Mesendoderm (in vitro differentiated cells): ENCODE measurements at regions not wholly inside any gene's neighbourhood (a gene's known extent, or its start where the extent isn't known, plus 50 kb on each side); places are given as distances from the start of the nearest gene placed in this dataset.
"Not testable (repeated sequence)": the region's sequence is repeated elsewhere in the genome, so short reads cannot be mapped to it uniquely, and the experiment has no call there.

Source experiments
- DNase-seq: peaks from one replicate; pipeline ENCODE4 v3.0.0; 2013
- H2AK5ac ChIP-seq: 2 replicates; pipeline ENCODE4 v1.6.1; 2013; ENCODE audit warnings: low read length, inconsistent platforms
- H2BK120ac ChIP-seq: 2 replicates; pipeline ENCODE4 v1.6.1; 2013; ENCODE audit warnings: low read depth, mild to moderate bottlenecking, low read length, moderate library complexity, mixed read lengths
- H2BK15ac ChIP-seq: replicated peaks from 2 replicates; pipeline ENCODE4 v1.6.1; 2013; ENCODE audit warnings: low read depth, mild to moderate bottlenecking, moderate library complexity
- H2BK5ac ChIP-seq: 2 replicates; pipeline ENCODE4 v1.6.1; 2013; ENCODE audit warnings: low read length, inconsistent platforms
- H3K18ac ChIP-seq: 2 replicates; pipeline ENCODE4 v1.6.1; 2013; ENCODE audit warnings: mild to moderate bottlenecking, low read length, mixed read lengths
- H3K23ac ChIP-seq: one replicate; pipeline ENCODE4 v1.6.1; 2013; ENCODE audit warnings: low read length
- H3K27ac ChIP-seq: 2 replicates; pipeline ENCODE4 v1.5.1; 2013; ENCODE audit warnings: low read depth, mild to moderate bottlenecking, inconsistent platforms, low read length, moderate library complexity
- H3K27me3 ChIP-seq: 2 replicates; pipeline ENCODE4 v1.6.1; 2013; ENCODE audit warnings: low read length, control low read depth, mild to moderate bottlenecking, inconsistent platforms; ENCODE audit not compliant: insufficient read depth, poor library complexity
- H3K36me3 ChIP-seq: 2 replicates; pipeline ENCODE4 v1.6.1; 2013; ENCODE audit warnings: low read length, inconsistent platforms; ENCODE audit not compliant: control insufficient read depth, insufficient read depth
- H3K4ac ChIP-seq: one replicate; pipeline ENCODE4 v1.6.1; 2013; ENCODE audit warnings: low read depth, mild to moderate bottlenecking, low read length, moderate library complexity
- H3K4me1 ChIP-seq: 2 replicates; pipeline ENCODE4 v1.6.1; 2013; ENCODE audit warnings: low read depth, low read length, inconsistent platforms; ENCODE audit not compliant: control insufficient read depth
- H3K4me2 ChIP-seq: 2 replicates; pipeline ENCODE4 v1.6.1; 2013; ENCODE audit warnings: low read length
- H3K4me3 ChIP-seq: 2 replicates; pipeline ENCODE4 v1.5.1; 2013; ENCODE audit warnings: mild to moderate bottlenecking, low read length
- H3K56ac ChIP-seq: one replicate; pipeline ENCODE4 v1.6.1; 2013; ENCODE audit warnings: low read length
- H3K79me1 ChIP-seq: 2 replicates; pipeline ENCODE4 v1.6.1; 2013; ENCODE audit warnings: low read length, inconsistent platforms
- H3K79me2 ChIP-seq: 2 replicates; pipeline ENCODE4 v1.6.1; 2013; ENCODE audit warnings: mild to moderate bottlenecking, low read length; ENCODE audit not compliant: control insufficient read depth, insufficient read depth
- H3K9ac ChIP-seq: 2 replicates; pipeline ENCODE4 v1.6.1; 2013; ENCODE audit warnings: low read length, inconsistent platforms
- H4K5ac ChIP-seq: one replicate; pipeline ENCODE4 v1.6.1; 2013; ENCODE audit warnings: low read length
- H4K8ac ChIP-seq: one replicate; pipeline ENCODE4 v1.6.1; 2013; ENCODE audit warnings: low read depth, mild to moderate bottlenecking, control low read depth, low read length, moderate library complexity
- WGBS: extraction: QIAGEN DNeasy Blood & Tissue Kit; methylation state at CpG from one replicate; pipeline ENCODE4 v1.1.7; 2013; ENCODE audit warnings: low lambda C conversion rate, missing lambda C conversion rate; ENCODE audit not compliant: insufficient coverage; ENCODE audit errors: extremely low coverage; 5-methylcytosine and 5-hydroxymethylcytosine counted together

DNA sequence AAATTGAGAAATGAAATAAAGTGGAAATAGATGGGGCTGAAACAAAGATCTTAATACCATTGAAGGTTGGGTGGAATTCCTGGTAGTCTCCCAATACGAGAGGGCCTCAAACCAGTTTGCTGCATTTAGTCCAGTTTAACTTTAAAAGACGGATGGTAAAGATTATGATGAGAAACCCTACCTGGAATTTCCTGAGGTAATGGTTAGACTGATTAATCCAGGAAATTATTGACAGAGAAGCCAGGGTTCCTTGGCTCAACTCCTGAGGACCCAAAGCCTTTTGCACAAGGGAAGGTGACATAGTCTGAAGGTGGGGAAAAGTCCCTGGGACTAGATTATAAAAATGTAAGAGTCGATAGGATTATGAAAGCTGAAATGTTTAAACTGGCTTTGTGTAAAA is 133.2 kb upstream of the SLITRK5 start:
- no peak overlapping the region for H2BK15ac ChIP-seq
- H4K5ac ChIP-seq, result no peak overlapping the region
- H3K79me1 ChIP-seq, result no peaks in the 10 kb centered on the region
- H2BK5ac ChIP-seq, result no peak overlapping the region
- H2BK120ac ChIP-seq, result no peak overlapping the region
- no CpG with 5 or more reads among the region's 3 CpGs for WGBS
- H3K36me3 ChIP-seq, result no peaks in the 10 kb centered on the region
- no peaks in the 10 kb centered on the region for H3K27me3 ChIP-seq
- H3K4me1 ChIP-seq, result no peaks in the 10 kb centered on the region
- H3K56ac ChIP-seq, result no peak overlapping the region
- no peak for DNase-seq
- no peaks in the 10 kb centered on the region for H3K79me2 ChIP-seq
- H3K23ac ChIP-seq, result no peak overlapping the region
- H2AK5ac ChIP-seq, result no peak overlapping the region
- H3K27ac ChIP-seq, result no peak overlapping the region
- H3K4me2 ChIP-seq, result no peak overlapping the region
- no peak overlapping the region for H3K4ac ChIP-seq
- no peak overlapping the region for H4K8ac ChIP-seq
- H3K4me3 ChIP-seq, result no peak overlapping the region
- no peak overlapping the region for H3K9ac ChIP-seq
- no peak overlapping the region for H3K18ac ChIP-seq

- no peaks in the 10 kb centered on the region for H3K27me3 ChIP-seq
- no peak for DNase-seq
- no peak overlapping the region for H3K27ac ChIP-seq
- H3K18ac ChIP-seq, result no peak overlapping the region
- H2BK5ac ChIP-seq, result no peak overlapping the region
- H2BK15ac ChIP-seq, result no peak overlapping the region
- H3K79me2 ChIP-seq, result no peaks in the 10 kb centered on the region
- H4K8ac ChIP-seq, result no peak overlapping the region
- no peak overlapping the region for H2BK120ac ChIP-seq
- H3K4ac ChIP-seq, result no peak overlapping the region
- no peak overlapping the region for H3K4me3 ChIP-seq
- H3K56ac ChIP-seq, result no peak overlapping the region
- H3K9ac ChIP-seq, result no peak overlapping the region
- H4K5ac ChIP-seq, result no peak overlapping the region
- no peaks in the 10 kb centered on the region for H3K4me1 ChIP-seq
- no peak overlapping the region for H3K4me2 ChIP-seq
- H3K79me1 ChIP-seq, result no peaks in the 10 kb centered on the region
- no peak overlapping the region for H3K23ac ChIP-seq
- H2AK5ac ChIP-seq, result no peak overlapping the region
- no peaks in the 10 kb centered on the region for H3K36me3 ChIP-seq
These were observed 132.7 kb upstream of the SLITRK5 start for GRCh38 chr13:87538366-87539052.

GRCh38 chr13:87553142-87553541 is 118.0 kb upstream of the SLITRK5 start:
- no peaks in the 10 kb centered on the region for H3K36me3 ChIP-seq
- H3K23ac ChIP-seq, result no peak overlapping the region
- H2BK5ac ChIP-seq, result no peak overlapping the region
- H3K27me3 ChIP-seq, result no peaks in the 10 kb centered on the region
- H3K27ac ChIP-seq, result no peak overlapping the region
- no peak overlapping the region for H2BK120ac ChIP-seq
- H3K79me1 ChIP-seq, result no peaks in the 10 kb centered on the region
- no peak overlapping the region for H3K4me2 ChIP-seq
- no peak overlapping the region for H2BK15ac ChIP-seq
- no peaks in the 10 kb centered on the region for H3K4me1 ChIP-seq
- H4K5ac ChIP-seq, result no peak overlapping the region
- no peaks in the 10 kb centered on the region for H3K79me2 ChIP-seq
- no peak overlapping the region for H3K4me3 ChIP-seq
- DNase-seq, result no peak
- H3K9ac ChIP-seq, result no peak overlapping the region
- no peak overlapping the region for H4K8ac ChIP-seq
- no peak overlapping the region for H3K56ac ChIP-seq
- no peak overlapping the region for H2AK5ac ChIP-seq
- no CpG with 5 or more reads among the region's 3 CpGs for WGBS
- H3K18ac ChIP-seq, result no peak overlapping the region
- H3K4ac ChIP-seq, result no peak overlapping the region

- no peak for DNase-seq
- Histone ChIP-seq H3K56ac (no peak overlapping the region), H3K4me2 (no peak overlapping the region), H2BK5ac (no peak overlapping the region), H4K8ac (no peak overlapping the region), H3K36me3 (no peaks in the 10 kb centered on the region), H3K4me3 (no peak overlapping the region), H2BK15ac (no peak overlapping the region), H4K5ac (no peak overlapping the region), H3K18ac (no peak overlapping the region), H3K79me1 (no peaks in the 10 kb centered on the region), H3K79me2 (no peaks in the 10 kb centered on the region), H3K4me1 (no peaks in the 10 kb centered on the region), H3K27ac (no peak overlapping the region), H3K4ac (no peak overlapping the region), H3K27me3 (no peaks in the 10 kb centered on the region), H2BK120ac (no peak overlapping the region), H3K23ac (no peak overlapping the region), H3K9ac (no peak overlapping the region), H2AK5ac (no peak overlapping the region)
- WGBS, result no CpG with 5 or more reads among the region's 3 CpGs
These were observed 117.1 kb upstream of the SLITRK5 start for GRCh38 chr13:87554045-87554444.

DNA sequence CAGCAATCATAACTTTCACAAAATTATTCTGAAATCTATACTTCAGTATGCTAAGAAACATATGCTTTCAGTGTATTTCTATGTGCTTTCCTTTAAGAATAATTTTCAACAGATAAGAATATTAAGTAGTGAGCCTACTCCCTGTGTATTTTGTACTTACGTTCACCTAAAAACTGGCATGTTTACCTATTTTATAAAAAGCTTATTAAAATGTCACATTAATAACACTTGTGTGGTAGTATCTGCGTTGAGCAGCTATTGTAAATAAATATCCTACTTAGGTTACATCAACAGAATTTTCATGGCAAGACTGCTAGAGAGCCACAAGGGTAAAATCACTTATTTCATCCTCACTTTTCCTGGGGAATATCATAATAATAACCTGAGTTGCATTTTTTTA is 113.4 kb upstream of the SLITRK5 start:
- Histone ChIP-seq H4K5ac (no peak overlapping the region), H3K56ac (no peak overlapping the region), H3K18ac (no peak overlapping the region), H2BK120ac (no peak overlapping the region), H4K8ac (no peak overlapping the region), H2BK15ac (no peak overlapping the region), H3K27ac (no peak overlapping the region), H3K79me1 (no peaks in the 10 kb centered on the region), H3K23ac (no peak overlapping the region), H3K4me2 (no peak overlapping the region), H3K36me3 (no peaks in the 10 kb centered on the region), H3K9ac (no peak overlapping the region), H3K4ac (no peak overlapping the region), H3K27me3 (no peaks in the 10 kb centered on the region), H2BK5ac (no peak overlapping the region), H2AK5ac (no peak overlapping the region), H3K79me2 (no peaks in the 10 kb centered on the region), H3K4me3 (no peak overlapping the region), H3K4me1 (no peaks in the 10 kb centered on the region)
- WGBS, result no CpG with 5 or more reads among the region's 2 CpGs
- DNase-seq, result no peak

DNA sequence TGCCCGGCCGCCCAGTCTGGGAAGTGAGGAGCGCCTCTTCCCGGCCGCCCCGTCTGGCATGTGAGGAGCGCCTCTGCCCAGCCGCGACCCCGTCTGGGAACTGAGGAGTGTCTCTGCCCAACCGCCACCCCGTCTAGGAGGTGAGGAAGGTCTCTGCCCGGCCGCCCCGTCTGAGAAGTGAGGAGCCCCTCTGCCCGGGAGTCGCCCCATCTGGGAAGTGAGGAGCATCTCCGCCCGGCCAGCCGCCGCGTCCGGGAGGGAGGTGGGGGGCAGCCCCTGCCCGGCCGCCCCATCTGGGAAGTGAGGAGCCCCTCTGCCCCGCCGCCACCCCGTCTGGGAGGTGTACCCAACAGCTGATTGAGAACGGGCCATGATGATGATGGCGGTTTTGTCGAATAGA is 109.6 kb upstream of the SLITRK5 start:
- WGBS, result no CpG with 5 or more reads among the region's 31 CpGs
- not testable (repeated sequence) for H3K27me3 ChIP-seq, H4K5ac ChIP-seq, DNase-seq, H3K4me3 ChIP-seq, H3K9ac ChIP-seq, H2BK15ac ChIP-seq, H2AK5ac ChIP-seq, H3K27ac ChIP-seq, H3K23ac ChIP-seq, H3K4me2 ChIP-seq, H4K8ac ChIP-seq, H3K36me3 ChIP-seq, H3K79me1 ChIP-seq, H3K4ac ChIP-seq, H3K56ac ChIP-seq, H3K4me1 ChIP-seq, H3K79me2 ChIP-seq, H3K18ac ChIP-seq, H2BK120ac ChIP-seq, H2BK5ac ChIP-seq
